ENCODE measurements at regions not wholly inside any gene's neighbourhood (a gene's known extent, or its start where the extent isn't known, plus 50 kb on each side); places are given as distances from the start of the nearest gene placed in this dataset.

- Histone ChIP-seq H3K4me1 (no peaks in the 10 kb centered on the region), H3K36me3 (no peaks in the 10 kb centered on the region), H3K4me3 (replicated peaks in 1 of 3) (no peak overlapping the region), H3K9me3 (no peaks in the 10 kb centered on the region), H3K27ac (no peak overlapping the region), H3K27me3 (no peaks in the 10 kb centered on the region)
- intact Hi-C loops (cut with DNase I) = no loop called here
- no peak for TF ChIP-seq POLR2A (IDR thresholded peaks at IDR 0.05)
- TF ChIP-seq, protein P1, sequence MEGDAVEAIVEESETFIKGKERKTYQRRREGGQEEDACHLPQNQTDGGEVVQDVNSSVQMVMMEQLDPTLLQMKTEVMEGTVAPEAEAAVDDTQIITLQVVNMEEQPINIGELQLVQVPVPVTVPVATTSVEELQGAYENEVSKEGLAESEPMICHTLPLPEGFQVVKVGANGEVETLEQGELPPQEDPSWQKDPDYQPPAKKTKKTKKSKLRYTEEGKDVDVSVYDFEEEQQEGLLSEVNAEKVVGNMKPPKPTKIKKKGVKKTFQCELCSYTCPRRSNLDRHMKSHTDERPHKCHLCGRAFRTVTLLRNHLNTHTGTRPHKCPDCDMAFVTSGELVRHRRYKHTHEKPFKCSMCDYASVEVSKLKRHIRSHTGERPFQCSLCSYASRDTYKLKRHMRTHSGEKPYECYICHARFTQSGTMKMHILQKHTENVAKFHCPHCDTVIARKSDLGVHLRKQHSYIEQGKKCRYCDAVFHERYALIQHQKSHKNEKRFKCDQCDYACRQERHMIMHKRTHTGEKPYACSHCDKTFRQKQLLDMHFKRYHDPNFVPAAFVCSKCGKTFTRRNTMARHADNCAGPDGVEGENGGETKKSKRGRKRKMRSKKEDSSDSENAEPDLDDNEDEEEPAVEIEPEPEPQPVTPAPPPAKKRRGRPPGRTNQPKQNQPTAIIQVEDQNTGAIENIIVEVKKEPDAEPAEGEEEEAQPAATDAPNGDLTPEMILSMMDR (IDR thresholded peaks at IDR 0.05) = no peak
- 93 to 94% methylated on average over 5 of the region's 5 CpGs for WGBS, 2 donors
- no peak for DNase-seq
Measured at GRCh38 chr1:221916176-221916575, 174.3 kb upstream of the DUSP10 start.

GRCh38 chr1:221915764-221916163 is 173.9 kb upstream of the DUSP10 start:
- no peak overlapping the region for H3K27ac ChIP-seq
- DNase-seq = no peak
- 77 to 91% methylated on average over 2 of the region's 2 CpGs for WGBS, 2 donors
- no peak overlapping the region for H3K4me3 ChIP-seq (replicated peaks in 1 of 3)
- no peaks in the 10 kb centered on the region for H3K27me3 ChIP-seq
- no peaks in the 10 kb centered on the region for H3K9me3 ChIP-seq
- no peak for TF ChIP-seq POLR2A (IDR thresholded peaks at IDR 0.05)
- TF ChIP-seq, protein P1 (IDR thresholded peaks at IDR 0.05) = no peak
- H3K4me1 ChIP-seq = no peaks in the 10 kb centered on the region
- no peaks in the 10 kb centered on the region for H3K36me3 ChIP-seq
- intact Hi-C loops (cut with DNase I) = no loop called here

DNA sequence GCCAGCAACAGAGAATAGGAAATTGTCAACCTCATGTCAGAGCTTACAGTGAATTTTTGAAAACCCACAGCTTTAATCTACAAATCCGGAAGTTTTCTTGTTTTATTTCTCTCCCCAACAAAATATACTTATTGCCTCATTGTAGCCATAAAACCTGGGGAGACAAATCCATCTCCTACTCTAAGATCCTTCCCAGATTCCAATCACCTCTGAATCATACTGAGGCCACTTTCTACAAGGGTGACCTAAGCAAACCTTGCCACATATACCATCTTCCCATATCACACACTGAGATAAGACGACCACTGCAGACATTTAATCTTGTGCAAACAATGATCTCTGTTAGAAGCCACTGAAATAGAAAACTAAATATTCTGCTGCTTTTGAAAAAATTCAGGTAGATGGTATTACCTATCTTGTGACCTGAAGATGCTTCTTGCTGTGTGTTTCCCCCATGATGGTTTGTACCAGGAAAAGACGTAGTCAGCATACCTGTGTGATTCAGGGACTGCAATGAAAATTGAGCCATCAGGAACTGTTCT is 171.5 kb upstream of the DUSP10 start:
- no peak overlapping the region for H3K4me3 ChIP-seq (replicated peaks in 1 of 3)
- DNase-seq = no peak
- intact Hi-C loops (cut with DNase I) = no loop called here
- H3K27me3 ChIP-seq = no peaks in the 10 kb centered on the region
- no peaks in the 10 kb centered on the region for H3K4me1 ChIP-seq
- 89 to 90% methylated on average over 3 of the region's 3 CpGs for WGBS, 2 donors
- no peak overlapping the region for H3K27ac ChIP-seq
- no peaks in the 10 kb centered on the region for H3K9me3 ChIP-seq
- H3K36me3 ChIP-seq = no peaks in the 10 kb centered on the region
- no peak for TF ChIP-seq POLR2A (IDR thresholded peaks at IDR 0.05)
- TF ChIP-seq, protein P1 (IDR thresholded peaks at IDR 0.05) = no peak

DNA sequence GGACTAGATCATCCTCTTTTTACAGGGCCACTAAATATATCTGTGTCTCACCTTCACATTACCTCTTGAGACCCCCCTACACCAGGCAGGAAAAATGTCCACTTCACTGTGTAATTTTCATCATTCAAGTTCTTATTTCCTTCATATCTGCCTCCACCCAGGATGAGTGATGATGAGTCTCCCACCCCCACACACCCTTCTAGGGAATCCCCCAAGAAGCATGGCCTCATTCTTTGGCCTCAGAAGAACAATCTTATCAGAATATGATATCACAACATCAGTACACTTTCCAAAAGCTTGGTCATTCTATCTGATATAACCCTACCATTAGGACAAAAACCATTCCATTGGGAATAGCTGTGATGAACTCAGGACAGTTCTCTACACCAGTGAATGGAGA is 170.3 kb upstream of the DUSP10 start:
- intact Hi-C loops (cut with DNase I) = no loop called here
- Histone ChIP-seq H3K27ac (no peak overlapping the region), H3K4me1 (no peaks in the 10 kb centered on the region), H3K36me3 (no peaks in the 10 kb centered on the region), H3K4me3 (replicated peaks in 1 of 3) (no peak overlapping the region), H3K9me3 (no peaks in the 10 kb centered on the region), H3K27me3 (no peaks in the 10 kb centered on the region)
- TF ChIP-seq, protein P1 (IDR thresholded peaks at IDR 0.05) = no peak
- TF ChIP-seq POLR2A (IDR thresholded peaks at IDR 0.05) = no peak
- DNase-seq = no peak

GRCh38 chr1:221911714-221912113 is 169.8 kb upstream of the DUSP10 start:
- Histone ChIP-seq H3K27me3 (no peaks in the 10 kb centered on the region), H3K4me3 (replicated peaks in 1 of 3) (no peak overlapping the region), H3K36me3 (no peaks in the 10 kb centered on the region), H3K9me3 (no peaks in the 10 kb centered on the region), H3K27ac (no peak overlapping the region), H3K4me1 (no peaks in the 10 kb centered on the region)
- DNase-seq = no peak
- intact Hi-C loops (cut with DNase I) = no loop called here
- WGBS, 2 donors = 39 to 52% methylated on average over 1 of the region's 1 CpG
- TF ChIP-seq, protein P1 (IDR thresholded peaks at IDR 0.05) = no peak
- TF ChIP-seq POLR2A (IDR thresholded peaks at IDR 0.05) = no peak
